Stomach (tissue), 4 donors: ENCODE measurements at regions not wholly inside any gene's neighbourhood (a gene's known extent, or its start where the extent isn't known, plus 50 kb on each side); places are given as distances from the start of the nearest gene placed in this dataset.

ENCODE experiments used
- EP300 ChIP-seq: sonication (generic); formaldehyde crosslinking; IDR thresholded peaks from one replicate; pipeline ENCODE4 v1.6.1; 2017; ENCODE audit warnings: antibody characterized with exemption
- POLR2A ChIP-seq, 4 donors: fragments of 450-650 bp; IDR thresholded peaks; one replicate each; pipeline ENCODE4 v1.6.1; 2016; ENCODE audit warnings: antibody characterized with exemption in 4 of 4, control low read depth in 2 of 4, mild to moderate bottlenecking in 1 of 4, moderate library complexity in 1 of 4
- POLR2AphosphoS5 ChIP-seq, 3 donors: sonication (generic); formaldehyde crosslinking; IDR thresholded peaks; one replicate each; pipeline ENCODE4 v1.6.1; 2016; ENCODE audit warnings: antibody characterized with exemption in 3 of 3
- TF ChIP-seq, protein P1 (sequence below), 7 experiments: fragments of 450-650 bp in 4 of 7; fragments of 200-600 bp in 3 of 7; sonication (generic) in 3 of 7; IDR thresholded peaks; one replicate each; pipeline ENCODE4 v1.5.1; 2016 to 2019; ENCODE audit warnings: antibody characterized with exemption in 7 of 7, control low read depth in 2 of 7, mild to moderate bottlenecking in 1 of 7

DNA sequence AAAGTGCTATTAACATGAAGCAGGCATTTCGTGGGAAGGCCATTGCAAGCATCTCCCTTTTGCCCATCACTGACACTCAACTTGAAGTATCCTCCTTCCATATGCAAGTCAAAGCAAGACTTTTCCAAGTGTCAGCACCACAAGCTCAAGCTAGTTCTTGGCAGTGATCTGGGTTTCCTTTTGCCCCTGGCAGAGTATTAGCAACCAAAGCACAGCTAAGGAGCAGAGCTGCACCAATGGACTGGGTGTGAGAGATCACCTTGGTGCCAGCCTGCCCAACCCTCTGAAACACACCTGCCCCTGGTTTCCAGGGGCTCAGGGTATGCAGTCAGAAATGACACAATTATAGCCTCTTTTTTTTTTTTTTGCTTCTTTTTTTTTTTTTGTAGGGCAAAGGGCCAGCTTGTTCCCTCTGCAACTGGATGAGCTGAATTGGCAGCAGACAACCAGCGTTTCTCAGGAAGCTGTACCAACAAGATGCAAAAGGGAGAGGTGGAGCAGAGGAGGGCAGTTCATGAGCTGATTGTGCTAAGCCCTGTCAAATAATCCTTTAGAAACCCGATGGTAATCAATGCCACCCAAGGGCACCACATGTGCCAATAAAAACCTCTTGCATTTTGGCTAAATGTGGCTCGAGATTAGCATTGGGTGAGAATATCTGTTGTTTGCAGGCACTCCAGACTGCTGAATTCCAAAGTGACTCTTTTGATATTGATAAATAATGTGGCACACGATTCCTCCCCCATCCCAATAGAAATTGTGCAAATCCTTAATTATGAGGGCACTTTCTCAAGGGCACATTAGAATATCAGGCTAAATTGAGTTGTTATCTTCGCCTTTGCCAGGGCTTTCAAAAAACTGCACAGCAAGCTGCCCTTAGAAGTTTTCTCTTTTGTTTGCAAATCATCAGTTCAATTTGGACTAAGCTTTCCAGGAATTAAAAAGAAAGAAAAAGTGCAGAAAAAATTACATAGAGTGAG, 192.4 kb downstream of the GAS1 start:
- TF ChIP-seq POLR2A (IDR thresholded peaks at IDR 0.05) = no peak
- TF ChIP-seq, protein P1, sequence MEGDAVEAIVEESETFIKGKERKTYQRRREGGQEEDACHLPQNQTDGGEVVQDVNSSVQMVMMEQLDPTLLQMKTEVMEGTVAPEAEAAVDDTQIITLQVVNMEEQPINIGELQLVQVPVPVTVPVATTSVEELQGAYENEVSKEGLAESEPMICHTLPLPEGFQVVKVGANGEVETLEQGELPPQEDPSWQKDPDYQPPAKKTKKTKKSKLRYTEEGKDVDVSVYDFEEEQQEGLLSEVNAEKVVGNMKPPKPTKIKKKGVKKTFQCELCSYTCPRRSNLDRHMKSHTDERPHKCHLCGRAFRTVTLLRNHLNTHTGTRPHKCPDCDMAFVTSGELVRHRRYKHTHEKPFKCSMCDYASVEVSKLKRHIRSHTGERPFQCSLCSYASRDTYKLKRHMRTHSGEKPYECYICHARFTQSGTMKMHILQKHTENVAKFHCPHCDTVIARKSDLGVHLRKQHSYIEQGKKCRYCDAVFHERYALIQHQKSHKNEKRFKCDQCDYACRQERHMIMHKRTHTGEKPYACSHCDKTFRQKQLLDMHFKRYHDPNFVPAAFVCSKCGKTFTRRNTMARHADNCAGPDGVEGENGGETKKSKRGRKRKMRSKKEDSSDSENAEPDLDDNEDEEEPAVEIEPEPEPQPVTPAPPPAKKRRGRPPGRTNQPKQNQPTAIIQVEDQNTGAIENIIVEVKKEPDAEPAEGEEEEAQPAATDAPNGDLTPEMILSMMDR (IDR thresholded peaks at IDR 0.05) = no peak
- TF ChIP-seq POLR2AphosphoS5 (IDR thresholded peaks at IDR 0.05) = no peak
- no peak for TF ChIP-seq EP300
